ENCODE measurements at regions not wholly inside any gene's neighbourhood (a gene's known extent, or its start where the extent isn't known, plus 50 kb on each side); places are given as distances from the start of the nearest gene placed in this dataset.

GRCh38 chr2:41129988-41130387 is 678.1 kb upstream of the SLC8A1 start:
- TF ChIP-seq POLR2A (IDR thresholded peaks at IDR 0.05) = no peak
- TF ChIP-seq CTCF (IDR thresholded peaks at IDR 0.05 in 8 of 11, conservative IDR thresholded peaks at IDR 0.05 in 3 of 11) = no peak
- no peak for TF ChIP-seq POLR2AphosphoS5 (IDR thresholded peaks at IDR 0.05)
